ENCODE measurements at regions not wholly inside any gene's neighbourhood (a gene's known extent, or its start where the extent isn't known, plus 50 kb on each side); places are given as distances from the start of the nearest gene placed in this dataset.

- H2BK12ac ChIP-seq (ENCODE audit: low read length) = no peak overlapping the region
- no peak overlapping the region for H3K4me3 ChIP-seq (ENCODE audit: low read length in 2 of 2)
- H3K18ac ChIP-seq (ENCODE audit: low read length) = no peak overlapping the region
- no peaks in the 10 kb centered on the region for H3K36me3 ChIP-seq (replicated peaks in 1 of 2; ENCODE audit: control insufficient read depth in 2 of 2, insufficient read depth in 2 of 2, low read length in 2 of 2)
- no peaks in the 10 kb centered on the region for H3K79me1 ChIP-seq (ENCODE audit: low read depth, low read length)
- no peak overlapping the region for H2AK5ac ChIP-seq (ENCODE audit: low read depth, low read length)
- no peak overlapping the region for H3K4ac ChIP-seq (ENCODE audit: low read length)
- no CpG with 5 or more reads among the region's 2 CpGs for WGBS, 2 donors (ENCODE audit: extremely low coverage in 2 of 2, insufficient read length in 2 of 2, insufficient replicate concordance in 1 of 2)
- no peak overlapping the region for H2BK15ac ChIP-seq (ENCODE audit: low read length)
- no peak overlapping the region for H3K9ac ChIP-seq (ENCODE audit: low read depth, low read length, poor library complexity)
- no peak for DNase-seq (ENCODE audit: low spot score)
- no peak overlapping the region for H3K23ac ChIP-seq (ENCODE audit: low read depth, low read length, poor library complexity)
- no peaks in the 10 kb centered on the region for H3K4me1 ChIP-seq (ENCODE audit: control insufficient read depth in 2 of 2, insufficient read depth in 1 of 2, low read depth in 1 of 2, low read length in 2 of 2)
- no peak overlapping the region for H2BK120ac ChIP-seq (ENCODE audit: low read depth, low read length)
- H3K27me3 ChIP-seq (ENCODE audit: control insufficient read depth in 3 of 3, insufficient read depth in 3 of 3, low read depth in 1 of 3, low read length in 3 of 3) = no peaks in the 10 kb centered on the region
- no peak overlapping the region for H3K4me2 ChIP-seq (ENCODE audit: insufficient read depth, low read length, poor library complexity, severe bottlenecking)
- H2BK5ac ChIP-seq (ENCODE audit: low read length) = no peak overlapping the region
- H3K27ac ChIP-seq (replicated peaks; ENCODE audit: low read length) = no peak overlapping the region
- H3K14ac ChIP-seq (ENCODE audit: low read length) = no peak overlapping the region
- no peak overlapping the region for H4K8ac ChIP-seq (ENCODE audit: low read depth, low read length)
- no peaks in the 10 kb centered on the region for H3K9me3 ChIP-seq (replicated peaks in 1 of 2; ENCODE audit: control insufficient read depth in 2 of 2, insufficient read depth in 1 of 2, low read depth in 1 of 2, low read length in 2 of 2)
- H2AFZ ChIP-seq (ENCODE audit: low read length) = no peak overlapping the region
- no peak overlapping the region for H4K91ac ChIP-seq (ENCODE audit: low read depth, low read length, poor library complexity)
These were observed 294.2 kb upstream of the COL8A1 start for GRCh38 chr3:99344216-99344615.

- Histone ChIP-seq H3K4me1 (ENCODE audit: control insufficient read depth in 2 of 2, insufficient read depth in 1 of 2, low read depth in 1 of 2, low read length in 2 of 2) (no peaks in the 10 kb centered on the region), H2BK5ac (ENCODE audit: low read length) (no peak overlapping the region), H3K79me1 (ENCODE audit: low read depth, low read length) (no peaks in the 10 kb centered on the region), H3K27ac (replicated peaks; ENCODE audit: low read length) (no peak overlapping the region), H3K36me3 (replicated peaks in 1 of 2; ENCODE audit: control insufficient read depth in 2 of 2, insufficient read depth in 2 of 2, low read length in 2 of 2) (no peaks in the 10 kb centered on the region), H2AK5ac (ENCODE audit: low read depth, low read length) (no peak overlapping the region), H3K4me2 (ENCODE audit: insufficient read depth, low read length, poor library complexity, severe bottlenecking) (no peak overlapping the region), H3K27me3 (ENCODE audit: control insufficient read depth in 3 of 3, insufficient read depth in 3 of 3, low read depth in 1 of 3, low read length in 3 of 3) (no peaks in the 10 kb centered on the region), H4K91ac (ENCODE audit: low read depth, low read length, poor library complexity) (no peak overlapping the region), H3K9ac (ENCODE audit: low read depth, low read length, poor library complexity) (no peak overlapping the region), H2BK120ac (ENCODE audit: low read depth, low read length) (no peak overlapping the region), H3K18ac (ENCODE audit: low read length) (no peak overlapping the region), H2BK15ac (ENCODE audit: low read length) (no peak overlapping the region), H4K8ac (ENCODE audit: low read depth, low read length) (no peak overlapping the region), H3K4ac (ENCODE audit: low read length) (no peak overlapping the region), H3K14ac (ENCODE audit: low read length) (no peak overlapping the region), H3K4me3 (ENCODE audit: low read length in 2 of 2) (no peak overlapping the region), H2BK12ac (ENCODE audit: low read length) (no peak overlapping the region), H2AFZ (ENCODE audit: low read length) (no peak overlapping the region), H3K23ac (ENCODE audit: low read depth, low read length, poor library complexity) (no peak overlapping the region), H3K9me3 (replicated peaks in 1 of 2; ENCODE audit: control insufficient read depth in 2 of 2, insufficient read depth in 1 of 2, low read depth in 1 of 2, low read length in 2 of 2) (no peaks in the 10 kb centered on the region)
- no CpG with 5 or more reads among the region's 1 CpG for WGBS, 2 donors (ENCODE audit: extremely low coverage in 2 of 2, insufficient read length in 2 of 2, insufficient replicate concordance in 1 of 2)
- DNase-seq (ENCODE audit: low spot score) = no peak
These were observed 296.0 kb upstream of the COL8A1 start for GRCh38 chr3:99342383-99342782.

DNA sequence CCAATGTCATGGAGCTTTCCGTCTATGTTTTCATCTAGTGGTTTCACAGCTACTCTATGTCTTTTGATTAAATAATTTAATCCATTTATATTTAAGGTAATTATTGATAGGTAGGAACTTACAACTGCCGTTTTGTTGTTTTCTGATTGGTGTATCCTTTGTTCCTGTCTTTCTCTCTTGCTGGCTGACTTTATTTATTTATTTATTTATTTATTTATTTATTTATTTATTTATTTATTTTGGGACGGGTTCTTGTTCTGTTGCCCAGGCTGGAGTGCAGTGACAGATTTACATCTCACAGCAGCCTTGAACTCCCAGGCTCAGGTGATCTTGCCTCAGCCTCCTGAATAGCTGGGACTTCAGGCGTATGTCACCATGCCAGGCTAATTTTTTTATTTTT lies 299.2 kb upstream of the COL8A1 start:
- WGBS, 2 donors (ENCODE audit: extremely low coverage in 2 of 2, insufficient read length in 2 of 2, insufficient replicate concordance in 1 of 2) = no CpG with 5 or more reads among the region's 4 CpGs
- H3K9me3 ChIP-seq (replicated peaks in 1 of 2; ENCODE audit: control insufficient read depth in 2 of 2, insufficient read depth in 1 of 2, low read depth in 1 of 2, low read length in 2 of 2) = no peaks in the 10 kb centered on the region
- H4K8ac ChIP-seq (ENCODE audit: low read depth, low read length) = no peak overlapping the region
- H3K4ac ChIP-seq (ENCODE audit: low read length) = no peak overlapping the region
- no peak overlapping the region for H3K18ac ChIP-seq (ENCODE audit: low read length)
- no peak overlapping the region for H2AK5ac ChIP-seq (ENCODE audit: low read depth, low read length)
- no peaks in the 10 kb centered on the region for H3K79me1 ChIP-seq (ENCODE audit: low read depth, low read length)
- H3K4me2 ChIP-seq (ENCODE audit: insufficient read depth, low read length, poor library complexity, severe bottlenecking) = no peak overlapping the region
- no peak overlapping the region for H2AFZ ChIP-seq (ENCODE audit: low read length)
- no peak overlapping the region for H3K27ac ChIP-seq (replicated peaks; ENCODE audit: low read length)
- H3K9ac ChIP-seq (ENCODE audit: low read depth, low read length, poor library complexity) = no peak overlapping the region
- no peak overlapping the region for H3K4me3 ChIP-seq (ENCODE audit: low read length in 2 of 2)
- no peak overlapping the region for H4K91ac ChIP-seq (ENCODE audit: low read depth, low read length, poor library complexity)
- no peak overlapping the region for H2BK5ac ChIP-seq (ENCODE audit: low read length)
- no peaks in the 10 kb centered on the region for H3K27me3 ChIP-seq (ENCODE audit: control insufficient read depth in 3 of 3, insufficient read depth in 3 of 3, low read depth in 1 of 3, low read length in 3 of 3)
- no peak overlapping the region for H2BK120ac ChIP-seq (ENCODE audit: low read depth, low read length)
- no peak overlapping the region for H3K23ac ChIP-seq (ENCODE audit: low read depth, low read length, poor library complexity)
- no peaks in the 10 kb centered on the region for H3K4me1 ChIP-seq (ENCODE audit: control insufficient read depth in 2 of 2, insufficient read depth in 1 of 2, low read depth in 1 of 2, low read length in 2 of 2)
- DNase-seq (ENCODE audit: low spot score) = no peak
- no peak overlapping the region for H2BK15ac ChIP-seq (ENCODE audit: low read length)
- H3K14ac ChIP-seq (ENCODE audit: low read length) = no peak overlapping the region
- no peaks in the 10 kb centered on the region for H3K36me3 ChIP-seq (replicated peaks in 1 of 2; ENCODE audit: control insufficient read depth in 2 of 2, insufficient read depth in 2 of 2, low read length in 2 of 2)
- H2BK12ac ChIP-seq (ENCODE audit: low read length) = no peak overlapping the region

DNA sequence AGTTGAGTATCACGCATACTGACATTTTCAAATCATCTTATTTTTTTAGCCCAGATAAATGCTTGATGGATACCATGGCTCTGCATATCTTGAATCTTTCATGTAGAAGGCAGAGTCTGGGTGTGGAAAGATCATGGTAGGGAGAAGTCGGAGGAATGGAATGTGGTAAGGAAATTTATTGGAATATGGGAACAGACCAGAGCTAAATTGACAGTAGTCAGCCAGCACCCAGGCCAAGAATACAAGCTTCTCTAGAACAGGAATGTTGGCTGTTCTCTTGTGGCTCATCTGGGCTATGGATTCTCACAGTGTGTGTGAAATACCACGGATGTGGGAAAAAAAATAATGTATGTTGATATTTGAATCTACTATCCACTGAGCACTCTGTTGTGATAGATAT lies 305.7 kb upstream of the COL8A1 start:
- Histone ChIP-seq H2AK5ac (ENCODE audit: low read depth, low read length) (no peak overlapping the region), H2BK12ac (ENCODE audit: low read length) (no peak overlapping the region), H2BK15ac (ENCODE audit: low read length) (no peak overlapping the region), H3K23ac (ENCODE audit: low read depth, low read length, poor library complexity) (no peak overlapping the region), H3K79me1 (ENCODE audit: low read depth, low read length) (no peaks in the 10 kb centered on the region), H4K8ac (ENCODE audit: low read depth, low read length) (no peak overlapping the region), H4K91ac (ENCODE audit: low read depth, low read length, poor library complexity) (no peak overlapping the region), H2AFZ (ENCODE audit: low read length) (no peak overlapping the region), H3K9ac (ENCODE audit: low read depth, low read length, poor library complexity) (no peak overlapping the region), H2BK5ac (ENCODE audit: low read length) (no peak overlapping the region), H3K4me3 (ENCODE audit: low read length in 2 of 2) (no peak overlapping the region), H3K4me1 (ENCODE audit: control insufficient read depth in 2 of 2, insufficient read depth in 1 of 2, low read depth in 1 of 2, low read length in 2 of 2) (no peaks in the 10 kb centered on the region), H3K36me3 (replicated peaks in 1 of 2; ENCODE audit: control insufficient read depth in 2 of 2, insufficient read depth in 2 of 2, low read length in 2 of 2) (no peaks in the 10 kb centered on the region), H3K27ac (replicated peaks; ENCODE audit: low read length) (no peak overlapping the region), H3K14ac (ENCODE audit: low read length) (no peak overlapping the region), H2BK120ac (ENCODE audit: low read depth, low read length) (no peak overlapping the region), H3K4ac (ENCODE audit: low read length) (no peak overlapping the region), H3K4me2 (ENCODE audit: insufficient read depth, low read length, poor library complexity, severe bottlenecking) (no peak overlapping the region), H3K18ac (ENCODE audit: low read length) (no peak overlapping the region), H3K27me3 (ENCODE audit: control insufficient read depth in 3 of 3, insufficient read depth in 3 of 3, low read depth in 1 of 3, low read length in 3 of 3) (no peaks in the 10 kb centered on the region), H3K9me3 (replicated peaks in 1 of 2; ENCODE audit: control insufficient read depth in 2 of 2, insufficient read depth in 1 of 2, low read depth in 1 of 2, low read length in 2 of 2) (no peaks in the 10 kb centered on the region)
- no peak for DNase-seq (ENCODE audit: low spot score)
- WGBS, 2 donors (ENCODE audit: extremely low coverage in 2 of 2, insufficient read length in 2 of 2, insufficient replicate concordance in 1 of 2) = 100% methylated on average over 1 of the region's 3 CpGs; no CpG with 5 or more reads in 1 of the 2 donors
